GM21381 (cell line): ENCODE measurements at regions not wholly inside any gene's neighbourhood (a gene's known extent, or its start where the extent isn't known, plus 50 kb on each side); places are given as distances from the start of the nearest gene placed in this dataset.

ENCODE experiments used
- ATAC-seq: cut with Tn5 transposase; IDR thresholded peaks from one replicate; pipeline ENCODE4 v1.9.1; 2021; ENCODE audit warnings: mild to moderate bottlenecking, moderate library complexity; ENCODE audit not compliant: unreplicated experiment

- no peak for ATAC-seq
Measured at GRCh38 chr1:221150996-221151395, 271.8 kb downstream of the HLX start.

- no peak for ATAC-seq
Measured at GRCh38 chr1:221154932-221155331, 275.7 kb downstream of the HLX start.

DNA sequence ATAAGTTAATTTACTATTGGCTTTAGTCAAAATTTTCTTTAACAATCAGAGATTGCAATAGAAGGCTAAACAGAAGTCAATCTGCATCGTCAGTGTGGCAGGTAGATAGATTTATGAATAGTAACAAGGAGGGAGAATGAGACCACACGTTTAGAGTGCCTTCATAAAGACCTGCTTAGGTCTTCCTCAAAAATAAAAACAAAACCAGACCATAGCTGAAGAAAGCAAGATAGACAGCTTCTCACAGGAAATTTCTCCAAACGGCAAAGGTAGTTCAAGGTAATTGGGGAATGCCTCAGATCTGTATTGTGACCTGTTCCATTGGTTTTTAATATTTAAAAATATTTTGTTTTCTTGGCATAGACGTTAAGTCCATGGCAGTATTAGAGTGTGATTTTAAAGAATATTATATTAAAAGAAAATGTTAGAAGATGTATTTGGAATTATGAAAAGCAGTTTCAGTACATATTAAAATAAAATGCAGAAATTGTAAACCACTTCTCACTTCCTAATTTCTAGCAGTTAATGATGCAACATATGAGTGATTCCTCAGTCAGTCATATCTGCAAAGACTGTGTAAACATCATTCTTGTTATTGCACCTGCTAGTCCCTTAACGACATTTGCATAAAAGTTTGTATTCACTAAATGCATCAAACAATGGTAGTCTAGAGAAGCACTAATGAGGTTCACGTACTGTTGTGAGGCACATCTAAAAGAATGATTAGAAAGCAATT is 278.0 kb downstream of the HLX start:
- ATAC-seq: peak; percentile 88

GRCh38 chr1:221159608-221160007 is 280.4 kb downstream of the HLX start:
- ATAC-seq: no peak

- ATAC-seq: no peak
Measured at GRCh38 chr1:221161571-221162041, 282.4 kb downstream of the HLX start.

- no peak for ATAC-seq
Measured at GRCh38 chr1:221162352-221162751, 283.1 kb downstream of the HLX start.

DNA sequence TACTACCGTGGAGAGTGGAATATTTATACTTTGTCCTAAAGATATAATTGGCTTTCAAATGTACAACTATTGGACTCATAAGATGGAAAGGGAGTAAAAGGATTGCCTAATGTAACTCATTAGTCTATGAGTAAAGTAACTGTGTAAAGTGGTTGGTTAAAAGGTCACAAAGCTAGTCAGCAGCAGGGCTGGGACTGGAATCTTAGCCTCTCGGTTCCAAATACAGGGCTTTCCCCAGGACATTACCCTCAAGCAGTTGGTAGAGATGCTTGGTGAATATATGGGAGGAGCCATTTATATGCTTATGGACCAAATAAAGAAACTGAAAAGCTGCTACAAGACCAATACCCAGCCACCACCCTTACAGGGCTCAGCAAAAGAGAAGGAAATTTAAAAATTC is 283.7 kb downstream of the HLX start:
- no peak for ATAC-seq

- no peak for ATAC-seq
Measured at GRCh38 chr1:221164029-221164428, 284.8 kb downstream of the HLX start.

DNA sequence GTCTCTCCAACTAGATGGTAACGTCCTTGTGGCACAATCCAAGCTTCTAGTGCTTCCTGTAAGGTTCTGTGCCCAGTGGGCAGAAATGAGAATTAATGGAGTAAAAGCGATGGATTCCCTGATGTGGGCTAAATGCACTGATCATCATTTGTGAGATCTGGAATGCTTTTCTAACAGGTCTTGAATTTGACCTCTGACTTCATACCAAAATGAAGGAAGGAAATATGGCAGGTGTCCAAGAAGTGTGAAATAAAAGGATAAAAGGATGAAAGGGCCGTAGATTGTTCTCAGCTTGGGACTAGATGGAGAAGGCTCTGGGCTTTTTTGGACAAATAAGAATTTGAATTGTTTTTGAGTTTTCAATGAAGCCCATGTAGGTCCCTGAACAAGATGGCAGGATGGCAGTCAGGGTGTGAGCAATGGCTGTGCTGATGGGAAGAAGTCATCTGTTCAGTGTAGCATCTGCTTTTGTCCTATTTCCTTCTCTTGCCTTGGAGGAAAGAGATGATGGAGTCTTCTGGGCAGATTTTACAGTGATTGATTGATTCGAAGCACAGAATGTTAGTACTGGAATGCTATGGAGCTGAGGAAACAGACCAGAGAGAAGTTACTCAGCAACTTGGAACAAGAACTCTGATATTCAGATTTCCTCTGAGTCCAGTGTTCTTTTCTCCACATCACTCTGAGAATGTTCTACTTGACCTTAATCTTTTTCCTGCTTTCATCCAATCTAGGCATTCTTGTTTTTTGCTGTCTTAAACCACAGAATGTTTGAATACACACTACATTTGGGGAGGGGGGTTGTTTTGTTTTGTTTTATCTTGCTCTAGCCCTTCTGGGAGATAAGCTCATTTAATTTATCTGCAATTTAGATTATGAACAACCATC is 286.0 kb downstream of the HLX start:
- ATAC-seq: no peak

DNA sequence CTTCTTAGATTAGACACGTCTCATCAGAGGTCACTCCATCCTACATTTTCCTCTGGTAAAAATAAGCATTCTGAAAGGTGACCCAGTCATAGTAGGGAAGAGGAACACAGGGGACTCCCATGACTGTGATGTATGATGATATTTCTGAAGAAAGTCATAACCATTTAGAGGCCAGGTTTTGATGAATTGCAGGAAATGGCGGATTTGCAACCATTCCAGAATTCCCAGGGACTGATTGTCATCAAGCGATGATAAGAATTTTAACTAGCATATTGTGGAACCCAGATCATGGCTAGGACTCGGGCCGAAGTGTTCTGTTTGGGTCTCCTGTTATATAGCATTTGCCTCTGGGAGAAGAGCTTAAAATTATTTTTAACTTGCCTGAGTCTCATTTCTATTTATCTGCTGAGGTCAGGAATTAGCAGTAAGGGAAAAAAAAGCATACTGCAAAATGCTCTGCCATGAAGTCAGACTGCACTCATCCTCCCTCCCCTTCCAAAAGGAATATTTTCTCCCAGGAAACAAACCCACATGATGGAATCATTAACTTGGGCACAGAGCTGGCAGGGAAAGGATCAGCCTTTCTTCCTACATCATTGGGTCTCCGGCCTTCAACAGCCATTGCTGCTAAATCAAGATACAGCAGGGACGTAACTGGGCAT is 286.7 kb downstream of the HLX start:
- no peak for ATAC-seq

DNA sequence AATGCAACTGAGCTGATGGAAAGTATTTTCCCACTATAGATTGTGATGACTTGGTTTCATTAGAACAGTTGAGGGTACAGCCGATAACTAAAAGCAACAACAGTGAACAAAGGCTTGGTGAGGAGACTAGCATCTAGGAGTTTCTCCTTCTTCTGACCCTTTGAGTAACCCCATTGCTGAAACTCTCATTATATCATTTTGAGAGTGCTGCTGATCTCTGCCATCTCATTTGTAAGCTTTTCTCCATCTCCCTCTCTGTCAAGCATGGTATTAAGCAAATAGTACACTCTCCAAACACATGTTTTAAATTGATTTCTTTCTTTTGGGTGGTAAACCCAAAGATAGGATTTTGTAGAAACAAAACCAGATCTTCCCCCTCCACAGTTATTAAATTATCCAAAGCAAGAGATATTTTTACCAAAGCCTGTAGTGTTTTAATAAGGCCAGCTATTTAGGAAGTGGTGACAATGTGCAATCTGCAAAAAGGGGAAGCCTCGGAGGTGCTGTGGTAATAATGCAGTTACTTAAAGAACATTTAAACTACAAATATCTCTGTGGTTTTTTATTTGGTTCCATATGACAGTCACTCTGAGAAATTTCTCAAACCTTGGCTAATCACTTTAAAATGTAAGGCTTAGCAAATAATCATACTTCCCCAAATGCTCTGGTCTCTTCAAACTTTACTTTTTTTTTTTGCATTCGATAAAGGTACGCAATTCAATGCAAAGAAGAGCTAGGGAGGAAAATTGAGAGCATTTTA is 287.5 kb downstream of the HLX start:
- peak; percentile 71 for ATAC-seq

GRCh38 chr1:221169447-221169889 is 290.2 kb downstream of the HLX start:
- ATAC-seq: no peak

DNA sequence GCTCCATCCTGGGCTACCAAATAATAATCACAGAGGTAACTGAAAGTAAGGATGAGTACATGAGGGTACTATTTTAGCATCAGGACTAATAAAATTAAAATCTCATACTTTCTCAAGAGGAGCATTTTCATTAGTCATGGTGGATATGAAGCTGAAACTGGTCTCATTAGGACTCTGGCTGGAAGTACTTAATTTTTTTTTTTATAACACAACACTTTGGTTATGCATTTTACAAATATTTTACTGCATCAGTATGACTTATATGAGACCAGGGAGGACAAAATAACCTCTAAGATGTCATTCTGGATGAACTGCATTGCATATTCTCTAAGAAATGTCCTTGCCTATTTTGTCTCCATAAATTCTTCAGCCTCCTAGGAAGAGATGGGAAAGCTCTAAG is 290.9 kb downstream of the HLX start:
- no peak for ATAC-seq

- no peak for ATAC-seq
Measured at GRCh38 chr1:221171768-221172167, 292.5 kb downstream of the HLX start.

DNA sequence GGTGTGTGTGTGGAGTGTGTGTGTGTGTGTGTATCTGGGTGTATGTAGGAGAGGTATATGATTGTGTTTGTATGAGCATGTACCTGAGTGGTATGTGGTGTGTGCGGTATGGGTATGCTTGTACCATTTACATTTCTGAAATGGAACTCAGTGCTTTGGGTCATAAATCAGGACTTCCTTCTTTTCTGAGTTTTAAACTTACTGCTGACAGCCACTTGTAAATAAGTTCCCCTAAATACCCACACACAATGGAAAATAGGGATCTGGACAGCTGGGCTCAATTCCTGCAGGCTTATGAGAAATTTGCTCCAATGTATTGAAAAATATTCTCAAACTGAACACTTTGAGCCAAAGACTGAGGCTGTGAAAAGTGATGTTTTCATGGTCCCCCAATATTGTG is 293.6 kb downstream of the HLX start:
- no peak for ATAC-seq

- ATAC-seq: no peak
Measured at GRCh38 chr1:221174330-221174993, 295.2 kb downstream of the HLX start.

GRCh38 chr1:221175249-221175648 is 296.0 kb downstream of the HLX start:
- ATAC-seq: no peak

DNA sequence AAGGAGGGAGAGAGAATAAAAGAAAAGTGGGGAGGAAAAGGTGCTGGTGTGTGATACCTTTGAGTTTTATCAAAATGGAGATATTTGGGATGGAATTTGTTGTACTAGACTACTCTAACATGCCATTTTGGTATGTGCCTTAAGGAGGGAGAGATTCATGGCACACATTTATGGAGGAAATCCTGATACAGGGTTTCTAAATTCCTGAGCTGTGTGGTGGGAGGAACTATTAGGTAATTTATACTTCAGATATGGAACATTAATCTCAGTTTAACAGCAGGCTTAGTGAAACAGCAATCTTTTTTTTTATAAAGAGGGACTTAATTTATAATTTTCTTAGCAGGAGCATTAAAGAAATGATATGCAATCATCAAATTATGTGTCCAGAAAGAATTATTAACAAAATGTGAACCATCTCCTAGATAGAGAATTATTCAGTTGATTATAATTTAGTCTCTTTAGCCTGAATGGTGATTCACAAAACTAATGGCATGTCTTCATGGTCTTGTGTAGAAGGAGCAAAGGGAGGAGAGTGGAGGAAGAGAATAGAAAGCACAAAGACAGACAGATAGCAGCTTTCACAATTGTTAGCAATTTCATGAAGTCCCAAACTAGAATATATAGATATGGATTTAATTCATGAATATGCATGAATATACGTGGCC is 301.6 kb downstream of the HLX start:
- ATAC-seq: no peak

GRCh38 chr1:221182791-221183533 is 303.7 kb downstream of the HLX start:
- ATAC-seq: no peak
